Activated B cell treated with CpG ODN at 0.5 μM for 24 hours (primary cell): ENCODE measurements at regions not wholly inside any gene's neighbourhood (a gene's known extent, or its start where the extent isn't known, plus 50 kb on each side); places are given as distances from the start of the nearest gene placed in this dataset.

Source experiments
- ATAC-seq: fragments of 200-7000 bp; cut with Tn5 transposase; one replicate; pipeline ENCODE4 v1.10.0; 2021; ENCODE audit warnings: low read depth, mild to moderate bottlenecking, moderate library complexity
- CTCF ChIA-PET: fragments of 350-600 bp; sonication (Branson Sonifier 250); formaldehyde crosslinking; loops from one replicate; lab custom pipeline; 2021; ENCODE audit warnings: antibody characterized with exemption; lab: Charles Lee
- POLR2A ChIA-PET: fragments of 350-600 bp; sonication (Branson Sonifier 250); formaldehyde crosslinking; loops from one replicate; lab custom pipeline; 2021; ENCODE audit warnings: antibody characterized with exemption; lab: Charles Lee
- DNase-seq: peaks from one replicate; pipeline ENCODE4 v3.0.0; 2022
- H3K27ac Mint-ChIP-seq: one replicate; pipeline ENCODE4 v1.8.0; 2020; ENCODE audit warnings: mixed read lengths
- H3K27me3 Mint-ChIP-seq: one replicate; pipeline ENCODE4 v1.8.0; 2021; ENCODE audit warnings: mixed read lengths
- H3K36me3 Mint-ChIP-seq: one replicate; pipeline ENCODE4 v1.8.0; 2021; ENCODE audit warnings: low read depth, mixed read lengths
- H3K4me1 Mint-ChIP-seq: one replicate; pipeline ENCODE4 v1.8.0; 2021; ENCODE audit warnings: mixed read lengths
- H3K4me3 Mint-ChIP-seq: one replicate; pipeline ENCODE4 v1.8.0; 2020; ENCODE audit warnings: mild to moderate bottlenecking, mixed read lengths
- H3K9me3 Mint-ChIP-seq: one replicate; pipeline ENCODE4 v1.8.0; 2020; ENCODE audit warnings: mixed read lengths
- intact Hi-C: fragments of 100-400 bp; cut with micrococcal nuclease; formaldehyde crosslinking; loops from one replicate; pipeline ENCODE4 v1.15.1; 2024
- TF ChIP-seq, protein P1 (sequence below): fragments of 200-600 bp; IDR thresholded peaks from one replicate; pipeline ENCODE4 v1.8.0; 2022; ENCODE audit warnings: antibody characterized with exemption, mild to moderate bottlenecking

DNA sequence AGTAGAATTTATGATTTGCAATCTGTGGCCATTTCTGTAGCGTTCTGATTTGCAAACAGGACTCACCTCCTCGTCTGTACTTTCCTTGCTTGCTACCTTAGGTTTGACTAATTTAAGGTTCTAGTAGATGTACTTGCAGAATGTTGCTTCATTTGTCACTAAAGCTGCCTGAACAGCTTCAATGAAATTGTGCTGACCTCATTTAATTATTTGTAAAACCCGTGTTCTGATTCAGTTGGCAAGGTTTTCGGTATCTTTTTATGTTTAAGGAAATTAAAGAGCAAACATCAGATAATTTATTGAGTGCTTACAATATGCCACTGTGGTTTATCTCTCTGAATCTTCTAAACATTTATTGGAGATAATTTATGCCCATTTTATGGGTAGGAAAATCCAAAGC lies 284.9 kb upstream of the EEF2KMT start:
- TF ChIP-seq, protein P1, sequence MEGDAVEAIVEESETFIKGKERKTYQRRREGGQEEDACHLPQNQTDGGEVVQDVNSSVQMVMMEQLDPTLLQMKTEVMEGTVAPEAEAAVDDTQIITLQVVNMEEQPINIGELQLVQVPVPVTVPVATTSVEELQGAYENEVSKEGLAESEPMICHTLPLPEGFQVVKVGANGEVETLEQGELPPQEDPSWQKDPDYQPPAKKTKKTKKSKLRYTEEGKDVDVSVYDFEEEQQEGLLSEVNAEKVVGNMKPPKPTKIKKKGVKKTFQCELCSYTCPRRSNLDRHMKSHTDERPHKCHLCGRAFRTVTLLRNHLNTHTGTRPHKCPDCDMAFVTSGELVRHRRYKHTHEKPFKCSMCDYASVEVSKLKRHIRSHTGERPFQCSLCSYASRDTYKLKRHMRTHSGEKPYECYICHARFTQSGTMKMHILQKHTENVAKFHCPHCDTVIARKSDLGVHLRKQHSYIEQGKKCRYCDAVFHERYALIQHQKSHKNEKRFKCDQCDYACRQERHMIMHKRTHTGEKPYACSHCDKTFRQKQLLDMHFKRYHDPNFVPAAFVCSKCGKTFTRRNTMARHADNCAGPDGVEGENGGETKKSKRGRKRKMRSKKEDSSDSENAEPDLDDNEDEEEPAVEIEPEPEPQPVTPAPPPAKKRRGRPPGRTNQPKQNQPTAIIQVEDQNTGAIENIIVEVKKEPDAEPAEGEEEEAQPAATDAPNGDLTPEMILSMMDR, result no peak
- no peak overlapping the region for H3K4me3 Mint-ChIP-seq
- no peak for DNase-seq
- H3K27ac Mint-ChIP-seq, result no peak overlapping the region
- ATAC-seq, result no peak
- intact Hi-C loops, result no loop called here
- ChIA-PET POLR2A (no interaction called here), CTCF (no interaction called here)
- peaks cover 1% of the 10 kb centered on the region for H3K9me3 Mint-ChIP-seq
- H3K36me3 Mint-ChIP-seq, result no peaks in the 10 kb centered on the region
- no peaks in the 10 kb centered on the region for H3K4me1 Mint-ChIP-seq
- H3K27me3 Mint-ChIP-seq, result no peaks in the 10 kb centered on the region

GRCh38 chr16:5381481-5381880 lies 283.9 kb upstream of the EEF2KMT start:
- ChIA-PET POLR2A (no interaction called here), CTCF (no interaction called here)
- Mint-ChIP-seq H3K27me3 (no peaks in the 10 kb centered on the region), H3K36me3 (no peaks in the 10 kb centered on the region), H3K4me1 (no peaks in the 10 kb centered on the region), H3K27ac (no peak overlapping the region), H3K9me3 (no peaks in the 10 kb centered on the region), H3K4me3 (no peak overlapping the region)
- DNase-seq, result no peak
- no peak for ATAC-seq
- intact Hi-C loops, result no loop called here
- TF ChIP-seq, protein P1, result no peak

DNA sequence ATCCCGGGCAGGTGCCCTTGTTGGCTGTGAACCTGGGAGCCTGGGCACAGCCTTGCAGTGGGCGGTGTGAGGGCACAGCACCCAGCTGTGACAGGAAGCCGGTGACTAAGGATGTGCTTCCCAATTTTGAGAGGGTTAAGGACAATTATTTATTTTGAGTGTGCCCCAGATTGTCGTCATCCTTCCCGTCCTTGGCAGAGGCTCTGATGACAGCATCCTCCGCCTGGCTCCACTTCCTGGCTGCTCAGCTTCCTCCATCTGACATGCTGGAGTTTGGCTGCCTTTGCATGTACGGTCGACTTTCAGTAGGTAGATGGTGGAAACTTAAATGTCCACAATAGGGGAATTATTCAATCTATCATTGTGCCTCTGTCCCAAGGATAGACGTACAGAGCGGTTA lies 282.4 kb upstream of the EEF2KMT start:
- ChIA-PET POLR2A (no interaction called here), CTCF (no interaction called here)
- peaks cover 6% of the 10 kb centered on the region for H3K27me3 Mint-ChIP-seq
- intact Hi-C loops, result no loop called here
- H3K27ac Mint-ChIP-seq, result no peak overlapping the region
- DNase-seq (no peak), ATAC-seq (no peak)
- H3K9me3 Mint-ChIP-seq, result no peaks in the 10 kb centered on the region
- H3K4me1 Mint-ChIP-seq, result no peaks in the 10 kb centered on the region
- H3K36me3 Mint-ChIP-seq, result no peaks in the 10 kb centered on the region
- no peak overlapping the region for H3K4me3 Mint-ChIP-seq
- TF ChIP-seq, protein P1, result no peak

- ATAC-seq (no peak), DNase-seq (no peak)
- H3K36me3 Mint-ChIP-seq, result no peaks in the 10 kb centered on the region
- H3K27me3 Mint-ChIP-seq, result peaks cover 6% of the 10 kb centered on the region
- ChIA-PET CTCF (no interaction called here), POLR2A (no interaction called here)
- no peak overlapping the region for H3K27ac Mint-ChIP-seq
- no peaks in the 10 kb centered on the region for H3K9me3 Mint-ChIP-seq
- no peak overlapping the region for H3K4me3 Mint-ChIP-seq
- no peaks in the 10 kb centered on the region for H3K4me1 Mint-ChIP-seq
- intact Hi-C loops, result no loop called here
- TF ChIP-seq, protein P1, result no peak
Observed at GRCh38 chr16:5378531-5378930, 280.9 kb upstream of the EEF2KMT start.

GRCh38 chr16:5377280-5377898 lies 279.8 kb upstream of the EEF2KMT start:
- ChIA-PET POLR2A (no interaction called here), CTCF (no interaction called here)
- DNase-seq (no peak), ATAC-seq (no peak)
- peaks cover 6% of the 10 kb centered on the region for H3K27me3 Mint-ChIP-seq
- intact Hi-C loops, result no loop called here
- H3K36me3 Mint-ChIP-seq, result no peaks in the 10 kb centered on the region
- no peaks in the 10 kb centered on the region for H3K9me3 Mint-ChIP-seq
- no peak overlapping the region for H3K4me3 Mint-ChIP-seq
- H3K27ac Mint-ChIP-seq, result no peak overlapping the region
- TF ChIP-seq, protein P1, result no peak
- no peaks in the 10 kb centered on the region for H3K4me1 Mint-ChIP-seq
